Head of caudate nucleus (tissue), 42 donors: ENCODE measurements at regions not wholly inside any gene's neighbourhood (a gene's known extent, or its start where the extent isn't known, plus 50 kb on each side); places are given as distances from the start of the nearest gene placed in this dataset.
"Not testable (repeated sequence)": the region's sequence is repeated elsewhere in the genome, so short reads cannot be mapped to it uniquely, and the experiment has no call there.

ENCODE experiments used
- DNase-seq, 42 donors: peaks; one replicate each; pipeline versions ENCODE4 v3.0.0 to v3.0.0-alpha.2; 2020 to 2021; ENCODE audit warnings: mixed read lengths in 7 of 42
- intact Hi-C: fragments of 100-400 bp; cut with DNase I; formaldehyde crosslinking; loops from one replicate; pipeline ENCODE4 v1.15.0; 2022

DNA sequence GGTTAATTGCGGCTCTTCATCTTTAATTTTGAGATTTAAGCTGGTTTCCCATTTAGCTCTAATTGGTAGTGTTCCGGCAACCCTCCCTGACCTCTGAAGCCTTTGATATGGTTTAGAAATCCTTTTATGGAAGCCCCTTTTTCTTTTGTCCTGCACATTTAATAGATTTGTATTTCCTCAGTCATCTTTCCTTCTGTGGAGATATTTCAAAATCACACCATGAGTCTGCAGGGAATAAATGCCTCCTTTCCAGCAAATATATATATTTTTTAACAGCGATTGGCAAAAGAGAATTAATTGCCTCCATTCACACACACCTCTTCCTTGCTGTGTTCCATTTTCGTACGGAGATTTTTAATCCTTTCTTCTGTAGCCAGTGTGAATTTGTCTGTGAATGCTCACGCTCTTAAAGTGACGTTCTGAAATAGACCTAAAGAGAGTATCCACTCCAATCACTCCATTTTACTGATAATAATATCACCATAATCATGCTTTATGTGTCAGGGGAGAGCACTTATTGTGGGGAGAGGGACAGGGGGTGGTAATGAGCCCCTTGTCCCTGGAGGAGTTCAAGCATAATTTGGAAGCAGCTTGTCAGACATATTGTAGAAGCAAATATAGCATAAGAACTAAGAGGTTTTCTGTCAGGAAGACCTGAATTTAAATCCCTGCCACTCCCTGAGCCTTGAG is 142.5 kb upstream of the SYT13 start:
- intact Hi-C loops = no loop called here
- DNase-seq = no peak

DNA sequence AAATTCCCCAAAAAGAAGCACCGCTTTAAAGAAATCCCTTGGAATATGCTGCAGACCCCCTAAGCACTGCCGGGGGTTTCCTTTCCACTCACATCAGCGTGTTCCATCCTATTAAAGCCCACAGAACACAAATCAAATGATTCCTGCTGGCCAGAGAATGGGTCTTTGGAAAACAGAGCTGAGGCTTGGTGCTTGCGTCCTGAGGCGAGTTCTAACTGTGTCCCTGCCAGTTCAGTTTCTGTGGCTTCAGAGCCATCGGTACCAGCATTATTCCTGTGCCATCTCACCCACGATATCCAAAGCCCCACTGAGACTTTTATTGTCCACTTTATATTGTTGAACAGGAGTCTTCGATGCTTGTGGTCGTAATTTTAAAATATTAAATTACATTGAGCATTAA is 142.0 kb upstream of the SYT13 start:
- intact Hi-C loops = no loop called here
- DNase-seq = no peak

DNA sequence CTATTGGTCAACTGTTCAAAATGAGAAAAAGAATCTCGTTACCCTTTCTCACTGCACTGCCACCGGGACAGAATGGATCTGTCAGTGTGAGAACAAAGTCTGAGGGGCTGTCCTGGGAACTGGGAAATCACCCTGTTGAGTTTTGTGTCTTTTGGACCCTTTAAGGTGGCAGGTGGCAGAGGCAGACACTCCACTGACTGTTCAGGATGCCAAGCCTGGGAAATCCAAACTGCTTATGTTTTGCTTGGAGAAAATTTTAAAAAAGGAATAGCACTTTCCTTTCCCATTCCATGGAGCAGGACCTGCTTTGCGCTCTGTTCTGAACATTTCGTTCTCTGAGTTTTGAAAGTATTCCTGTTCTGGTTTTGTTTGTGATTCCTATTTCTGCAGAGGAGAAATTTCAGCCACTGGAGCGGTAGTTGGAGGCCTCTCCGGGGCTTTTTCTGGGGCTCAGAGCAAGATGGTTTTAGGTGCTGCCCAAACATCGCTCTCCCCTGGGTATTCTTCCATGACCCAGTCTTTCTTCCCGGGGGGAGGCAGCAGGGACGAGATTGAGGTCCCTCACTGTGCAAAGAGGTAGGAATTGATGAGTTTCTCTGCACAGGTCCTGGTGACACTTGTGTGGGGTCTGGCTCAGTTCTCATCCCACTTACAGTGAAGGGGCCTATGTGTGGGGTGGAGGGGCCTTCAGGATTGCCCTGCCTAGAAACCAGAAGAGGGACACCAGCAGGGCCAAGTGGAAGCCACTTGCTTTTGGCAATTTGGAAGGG is 138.5 kb upstream of the SYT13 start:
- intact Hi-C loops = no loop called here
- DNase-seq = no peak

DNA sequence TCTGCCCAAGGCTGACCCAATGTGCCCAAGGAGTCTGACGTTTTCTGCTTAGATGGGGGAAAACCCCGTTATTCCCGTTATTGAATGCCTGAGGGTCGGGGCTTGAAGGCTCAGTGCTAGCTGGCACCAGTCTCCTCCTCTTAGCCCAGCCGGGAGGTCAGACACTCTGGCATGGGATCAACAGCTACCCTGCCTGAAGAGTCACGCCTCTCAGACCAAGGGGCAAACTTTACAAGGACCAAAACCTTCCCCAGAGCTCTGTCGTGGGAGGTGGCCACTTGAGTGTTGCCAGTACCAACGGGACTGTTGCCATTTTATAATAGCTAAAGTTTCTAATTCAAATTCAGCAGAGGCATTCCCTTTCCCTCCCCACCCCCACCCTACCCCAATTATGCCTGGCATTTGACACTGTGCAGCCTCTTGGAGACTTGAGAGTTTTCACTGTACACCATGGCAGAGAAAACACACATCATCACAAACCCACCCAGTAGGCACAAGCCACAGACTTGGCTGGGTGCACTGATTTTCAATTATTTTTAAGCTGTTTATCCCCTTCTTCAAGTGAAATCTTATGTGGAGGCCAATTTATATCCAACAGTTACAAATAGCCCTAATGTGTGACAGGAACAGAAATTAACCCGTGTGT is 137.5 kb upstream of the SYT13 start:
- DNase-seq = peak in 7 of 42 donors; percentile 8 to 56 (median 32)
- intact Hi-C loops = no loop called here

DNA sequence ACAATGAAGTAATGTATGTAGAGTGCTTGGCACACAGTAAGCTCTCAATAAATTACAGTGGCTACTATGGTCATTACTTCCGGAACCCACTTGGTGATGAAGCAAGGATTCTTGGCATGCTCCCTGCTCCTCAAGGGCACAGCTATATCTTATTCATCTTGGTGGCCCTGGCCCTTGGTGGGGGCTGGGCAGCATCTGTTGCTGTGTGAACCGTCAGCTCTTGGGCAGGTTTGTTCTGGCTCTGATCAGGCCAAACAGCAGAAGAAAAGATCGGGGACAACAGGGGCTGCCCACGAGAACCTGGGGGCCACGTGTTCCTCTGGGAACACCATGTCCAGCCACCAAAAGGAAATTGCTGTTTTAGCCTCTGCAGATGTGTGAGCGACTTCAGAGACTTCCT is 136.9 kb upstream of the SYT13 start:
- peak in 1 of 42 donors; percentile 39 for DNase-seq
- intact Hi-C loops = no loop called here

DNA sequence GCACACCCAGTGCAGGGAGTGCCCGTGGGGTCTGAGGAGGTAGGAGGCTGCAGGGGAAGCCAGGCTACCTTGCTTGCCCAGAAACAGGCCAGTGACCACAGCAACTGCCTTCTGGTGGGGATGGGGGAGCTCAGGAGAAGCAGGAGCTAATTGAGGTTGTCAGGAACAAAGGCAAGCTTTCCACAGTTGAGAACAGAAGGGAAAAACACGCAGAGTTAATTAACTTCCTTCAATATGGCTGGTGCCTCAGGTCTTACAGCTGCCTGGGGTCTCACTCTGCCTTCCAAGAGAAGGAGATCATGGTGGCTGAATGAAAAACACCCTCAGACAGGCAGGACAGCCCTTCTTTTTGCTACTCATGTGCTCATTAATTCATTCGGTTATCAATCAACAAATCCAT is 127.9 kb upstream of the SYT13 start:
- intact Hi-C loops = no loop called here
- DNase-seq = no peak

DNA sequence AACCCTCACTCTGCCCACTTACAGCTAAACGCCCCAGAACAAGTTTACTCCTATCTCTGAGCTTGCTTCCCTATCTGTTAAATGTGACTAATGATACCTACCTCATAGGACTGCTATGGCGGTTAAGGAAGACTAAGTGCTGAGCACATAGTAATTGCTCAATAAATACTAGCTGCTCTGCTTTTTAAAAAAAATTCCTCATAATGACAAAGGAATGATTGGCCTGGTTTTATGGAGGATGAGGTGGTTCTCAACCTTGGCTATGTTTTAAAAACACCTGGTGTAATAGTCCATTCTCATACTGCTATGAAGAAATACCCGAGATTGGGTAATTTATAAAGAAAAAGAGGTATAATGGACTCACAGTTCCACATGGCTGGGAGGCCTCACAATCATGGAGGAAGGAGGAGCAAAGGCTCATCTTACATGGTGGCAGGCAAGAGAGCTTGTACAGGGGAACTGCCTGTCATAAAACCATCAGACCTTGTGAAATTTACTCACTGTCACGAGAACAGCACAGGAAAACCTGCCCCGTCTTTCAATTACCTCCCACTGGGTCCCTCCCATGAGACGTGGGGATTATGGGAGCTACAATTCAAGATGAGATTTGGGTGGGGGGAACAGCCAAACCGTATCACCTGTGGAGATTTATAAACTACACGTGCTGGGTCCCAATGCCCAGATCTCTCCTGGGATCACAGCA is 127.2 kb upstream of the SYT13 start:
- intact Hi-C loops = no loop called here
- no peak for DNase-seq

DNA sequence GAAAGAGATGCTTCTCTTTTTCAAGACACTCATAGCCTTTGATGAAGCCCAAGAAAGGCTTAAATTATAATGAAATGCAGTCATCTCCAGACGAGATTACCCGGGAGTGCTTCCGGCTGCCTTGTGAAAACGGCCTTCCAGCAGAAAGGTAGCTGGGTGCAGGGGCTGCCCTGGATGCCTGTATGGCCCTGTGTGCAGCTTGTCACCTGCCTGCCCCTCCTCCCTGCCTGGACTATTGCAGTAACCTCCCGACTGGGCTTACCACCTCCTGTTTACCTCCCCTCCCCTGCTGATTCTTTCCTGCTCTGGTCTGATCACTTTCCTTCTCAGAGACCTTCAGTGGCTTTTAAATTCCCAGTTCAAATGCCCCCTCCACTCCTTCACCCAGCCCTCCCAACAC is 126.4 kb upstream of the SYT13 start:
- intact Hi-C loops = no loop called here
- no peak for DNase-seq

DNA sequence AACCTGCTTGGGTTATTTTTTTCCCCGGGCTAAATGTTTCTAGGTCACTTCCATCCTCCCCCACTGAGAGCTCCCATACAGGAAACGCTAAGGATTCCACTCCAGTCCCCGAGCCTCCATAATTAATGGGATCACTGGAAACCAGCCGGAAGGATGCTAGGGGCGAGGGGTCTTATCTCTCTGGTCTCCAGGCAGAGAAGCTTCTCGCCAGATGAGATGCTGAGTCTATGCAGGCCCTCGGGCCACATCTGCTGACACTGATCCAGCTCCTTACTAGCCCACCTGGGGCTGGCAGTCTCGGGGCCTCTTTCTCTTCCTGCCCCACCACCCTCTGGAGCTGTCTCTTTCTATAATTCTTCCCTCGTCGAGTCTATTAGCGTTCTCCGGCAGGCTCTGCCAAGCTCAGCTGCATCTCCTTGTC is 125.9 kb upstream of the SYT13 start:
- no peak for DNase-seq
- intact Hi-C loops = no loop called here

DNA sequence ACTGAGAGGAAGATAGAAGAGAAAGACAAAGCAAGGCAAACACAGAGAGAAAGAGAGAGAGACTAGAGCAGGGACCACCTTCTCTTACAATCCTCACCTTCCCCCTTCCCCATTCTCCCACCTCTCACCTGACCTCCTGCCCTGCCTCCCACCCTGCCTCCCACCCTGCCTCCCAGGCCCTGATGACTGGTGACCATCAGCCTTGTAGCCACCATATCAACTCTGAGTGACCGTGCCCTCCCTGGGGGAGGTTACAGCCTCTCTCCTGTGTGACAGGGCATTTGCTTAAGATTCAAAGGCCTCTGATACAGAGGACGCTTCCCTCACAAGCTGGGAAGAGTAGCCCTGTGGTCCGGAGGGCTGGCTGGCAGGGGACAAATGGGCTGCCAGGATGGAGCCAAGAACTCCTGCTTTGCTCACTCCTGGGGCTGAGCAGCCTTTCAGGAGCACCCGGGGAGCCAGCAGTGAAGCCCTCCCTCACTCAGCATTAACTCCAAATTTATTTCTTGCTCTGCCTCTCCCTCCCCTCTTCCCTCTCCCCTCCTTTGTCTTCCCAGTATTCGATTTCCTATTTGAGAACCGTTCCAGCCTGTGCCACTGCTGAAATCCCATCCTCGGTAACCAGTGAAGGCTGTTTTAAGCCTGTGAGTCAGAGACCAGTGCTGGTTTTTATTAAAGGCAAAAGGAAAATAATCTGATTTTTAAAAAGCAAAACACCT is 125.2 kb upstream of the SYT13 start:
- intact Hi-C loops = no loop called here
- DNase-seq = peak in 3 of 42 donors; percentile 16 to 65 (median 22)

DNA sequence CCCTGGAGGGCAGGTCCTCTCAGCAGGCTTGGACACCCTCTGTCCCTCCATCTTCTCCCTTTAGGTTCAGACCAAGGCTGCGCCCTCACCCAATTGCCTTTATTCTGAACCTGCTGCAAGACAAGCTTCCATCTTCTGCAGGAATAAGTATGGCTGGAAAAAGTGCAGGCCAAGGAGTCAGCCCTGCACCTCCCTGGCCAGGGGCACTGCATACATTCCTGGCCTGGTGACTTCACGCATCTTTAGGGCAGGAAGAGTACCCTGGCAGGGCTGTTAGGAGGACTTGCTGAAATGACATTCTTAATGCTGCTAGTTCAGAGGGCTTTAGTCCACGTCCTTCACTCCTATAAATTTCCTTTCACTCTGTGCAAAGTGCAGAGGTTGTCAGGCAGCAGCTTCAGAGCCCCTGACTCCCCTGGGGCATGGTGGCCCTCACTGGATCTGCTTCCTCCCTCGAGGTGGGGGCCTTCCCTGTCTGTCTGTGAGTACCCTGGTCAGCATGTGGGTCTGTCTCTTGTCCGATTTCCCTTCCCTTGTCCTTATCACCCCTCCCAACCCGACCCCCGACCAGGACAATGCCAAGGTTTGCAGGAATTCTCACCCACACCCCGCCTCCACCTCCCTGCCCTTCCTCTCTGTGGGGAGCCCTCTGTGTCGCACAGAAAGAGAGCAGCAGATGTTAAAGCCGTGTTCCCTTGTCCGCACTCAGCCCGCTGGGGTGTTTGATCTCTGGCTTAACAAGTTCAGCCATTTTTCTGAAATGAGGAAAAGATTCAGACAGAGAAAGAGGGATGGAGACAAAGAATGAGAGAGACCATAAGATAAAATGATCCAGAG is 124.5 kb upstream of the SYT13 start:
- DNase-seq = no peak
- intact Hi-C loops = no loop called here

DNA sequence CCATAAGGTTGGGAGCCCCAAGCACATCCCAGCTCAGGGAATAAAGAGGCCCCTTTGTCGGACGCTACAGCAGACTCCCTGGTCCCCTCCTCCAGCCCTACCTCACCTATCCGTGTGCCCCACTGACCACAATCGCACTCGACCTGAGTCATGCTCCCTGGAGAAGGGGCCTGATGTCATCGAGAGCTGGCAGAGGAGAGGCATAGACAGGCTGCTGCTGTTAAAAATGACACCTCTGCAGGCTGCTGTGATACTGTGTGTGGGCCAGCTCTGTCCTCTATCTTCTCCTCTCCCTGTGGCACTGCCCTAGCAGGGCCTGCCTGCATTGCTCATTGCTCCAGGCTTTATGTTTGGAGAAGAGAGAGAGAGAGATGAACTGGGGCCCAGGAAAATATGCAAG is 123.4 kb upstream of the SYT13 start:
- DNase-seq = no peak
- intact Hi-C loops = no loop called here

DNA sequence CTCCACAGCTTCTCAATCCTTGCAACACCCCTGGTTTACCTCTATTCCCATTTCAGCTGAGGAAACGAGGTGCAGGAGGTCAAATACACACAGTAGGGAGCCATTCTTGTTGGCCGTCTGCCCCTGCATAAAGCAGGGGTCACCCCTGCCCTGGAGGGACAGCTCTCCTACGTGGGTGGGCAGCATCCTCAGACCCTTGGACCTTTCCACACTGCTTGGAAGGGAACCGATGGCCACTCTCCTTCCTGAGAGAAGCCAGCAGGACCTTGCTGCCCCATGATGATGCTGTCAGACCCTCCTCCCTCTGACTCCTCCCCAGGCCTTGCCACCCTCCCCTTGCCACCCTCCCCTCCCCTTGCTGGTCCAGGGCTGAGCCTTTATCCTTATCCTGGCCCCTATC is 121.1 kb upstream of the SYT13 start:
- intact Hi-C loops = no loop called here
- no peak for DNase-seq

DNA sequence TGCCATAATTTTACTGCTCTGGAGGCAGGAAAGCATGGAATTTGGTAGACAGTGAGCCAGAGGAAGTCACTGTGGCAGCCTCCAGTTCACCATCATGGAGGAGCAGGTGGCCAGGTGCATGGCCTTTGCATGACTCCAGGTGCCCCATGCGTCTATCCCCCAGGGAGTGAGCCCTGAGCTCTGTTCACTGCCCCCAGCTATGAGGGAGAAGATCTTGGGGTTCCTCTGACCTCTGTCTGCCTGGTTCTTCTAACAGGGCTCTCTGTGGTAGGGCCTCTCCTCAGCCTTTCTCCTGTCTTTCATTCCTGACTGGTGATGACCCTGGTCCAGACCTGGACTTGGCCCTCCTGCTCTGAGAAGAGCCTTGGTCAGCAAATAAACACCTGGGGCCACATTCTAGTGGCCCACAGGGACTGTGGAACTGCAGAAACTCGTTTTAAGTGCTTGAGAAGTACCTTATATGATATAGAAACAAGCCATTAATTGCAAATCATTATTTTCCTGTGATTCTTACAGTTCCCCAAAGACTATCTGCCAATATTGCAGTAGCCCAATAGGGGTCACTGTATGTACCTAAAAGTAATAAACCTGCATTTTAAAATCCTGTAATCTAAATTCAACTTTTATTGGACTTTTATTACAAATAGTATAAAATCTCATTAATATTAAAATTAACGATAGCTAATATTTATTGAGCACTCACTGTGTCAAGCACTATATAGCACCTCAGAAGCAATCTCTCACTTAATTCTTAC is 120.0 kb upstream of the SYT13 start:
- intact Hi-C loops = no loop called here
- peak in 1 of 42 donors; percentile 14 for DNase-seq

DNA sequence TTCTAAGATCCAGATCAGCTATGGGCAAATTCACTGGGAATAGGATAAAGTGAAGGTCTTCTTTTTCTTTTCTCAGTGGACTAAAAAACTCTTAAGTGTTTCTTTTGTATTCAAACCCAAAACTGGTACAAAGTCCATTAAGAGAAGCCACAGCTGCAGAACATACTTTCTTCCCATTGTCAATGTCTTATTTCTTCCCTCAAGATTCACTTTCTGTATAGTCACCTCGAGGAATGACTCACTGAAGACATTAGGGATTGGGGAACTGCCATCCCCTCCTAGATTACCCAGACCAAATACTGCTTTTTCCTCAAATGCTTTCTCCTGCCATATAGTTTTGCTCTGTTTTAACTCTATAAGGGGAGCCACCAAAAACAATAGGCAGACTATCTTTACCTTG is 117.4 kb upstream of the SYT13 start:
- intact Hi-C loops, DNase-seq: not testable (repeated sequence)

DNA sequence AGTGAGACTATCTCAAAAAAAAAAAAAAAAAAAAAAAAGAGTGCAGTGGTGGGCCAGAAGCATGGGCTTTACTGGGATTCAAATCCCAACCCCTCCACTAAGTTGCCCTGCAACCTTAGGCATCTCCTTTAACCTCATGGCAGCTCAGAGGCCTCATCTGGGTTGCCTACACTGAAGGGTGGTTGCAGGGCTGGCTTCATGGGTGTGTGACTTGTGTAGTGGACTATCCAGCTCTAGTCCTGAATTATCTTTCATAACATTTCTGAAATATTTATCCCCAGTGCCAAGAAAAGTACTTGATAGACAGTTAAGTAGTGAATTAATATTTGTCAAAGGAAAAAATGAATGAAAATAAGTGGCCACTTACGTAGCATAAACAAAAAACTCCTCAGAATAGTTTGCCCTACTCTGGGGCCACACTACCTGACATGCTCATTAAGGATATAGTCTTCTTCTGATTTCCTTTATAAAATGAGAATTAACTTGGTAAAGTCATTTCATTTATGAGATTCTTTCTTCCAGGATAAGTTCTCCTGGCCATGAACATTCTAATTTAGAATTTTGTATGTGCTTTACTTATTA is 116.0 kb upstream of the SYT13 start:
- DNase-seq = no peak
- intact Hi-C loops = no loop called here

DNA sequence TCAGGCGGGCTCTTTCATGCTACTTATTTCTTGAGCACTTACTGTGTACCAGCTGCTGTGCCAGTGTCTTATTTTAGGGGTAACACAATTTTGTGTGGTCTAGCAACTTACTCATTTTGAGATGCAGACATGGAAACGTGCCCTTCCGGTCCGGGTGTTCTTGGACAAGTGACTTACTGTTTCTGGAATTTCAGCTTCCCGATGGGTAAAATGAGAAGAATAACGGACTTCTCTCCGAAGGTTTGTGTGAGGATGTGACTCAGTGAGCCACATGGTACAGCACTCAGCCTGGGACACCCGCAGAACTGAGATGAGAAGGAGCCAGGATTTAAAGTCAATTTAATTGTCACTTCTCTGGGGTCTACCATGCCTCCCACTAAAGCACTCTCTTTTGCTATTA is 114.5 kb upstream of the SYT13 start:
- no peak for DNase-seq
- intact Hi-C loops = no loop called here
